WTC11 (cell line): ENCODE measurements at regions not wholly inside any gene's neighbourhood (a gene's known extent, or its start where the extent isn't known, plus 50 kb on each side); places are given as distances from the start of the nearest gene placed in this dataset.

Experiments used
- ATAC-seq: fragments of 200-7000 bp; cut with Tn5 transposase; 2 replicates; pipeline ENCODE4 v1.10.0; 2021; ENCODE audit warnings: mild to moderate bottlenecking, moderate library complexity
- CTCF ChIA-PET: fragments of 300-600 bp; sonication (Branson Sonifier 250); formaldehyde crosslinking; loops from one replicate; lab custom pipeline; 2021; ENCODE audit warnings: antibody characterized with exemption; lab: Charles Lee
- POLR2A ChIA-PET: fragments of 350-600 bp; sonication (Branson Sonifier 250); formaldehyde crosslinking; loops from one replicate; lab custom pipeline; 2021; ENCODE audit warnings: antibody characterized with exemption; lab: Charles Lee
- DNase-seq: peaks from one replicate; pipeline ENCODE4 v3.0.0; 2021; ENCODE audit warnings: low spot score
- H3K27ac Mint-ChIP-seq: 2 replicates; pipeline ENCODE4 v1.8.0; 2021; ENCODE audit warnings: mixed read lengths
- H3K27me3 Mint-ChIP-seq: 2 replicates; pipeline ENCODE4 v1.8.0; 2021; ENCODE audit warnings: low read depth, mild to moderate bottlenecking, moderate library complexity, mixed read lengths
- H3K36me3 Mint-ChIP-seq: 2 replicates; pipeline ENCODE4 v1.8.0; 2021; ENCODE audit warnings: mixed read lengths
- H3K4me1 Mint-ChIP-seq: 2 replicates; pipeline ENCODE4 v1.8.0; 2022; ENCODE audit warnings: mixed read lengths
- H3K4me3 Mint-ChIP-seq: 2 replicates; pipeline ENCODE4 v1.8.0; 2021; ENCODE audit warnings: mild to moderate bottlenecking, moderate library complexity, mixed read lengths
- H3K9me3 Mint-ChIP-seq: 2 replicates; pipeline ENCODE4 v1.8.0; 2021; ENCODE audit warnings: mixed read lengths
- AR ChIP-seq: fragments of 250-450 bp; sonication (Bioruptor Pico); IDR thresholded peaks from 2 replicates; pipeline ENCODE4 v1.9.0; 2021; ENCODE audit warnings: mild to moderate bottlenecking
- ARID4B ChIP-seq: sonication (generic); formaldehyde crosslinking; IDR thresholded peaks from 2 replicates; pipeline ENCODE4 v1.8.0; 2023; ENCODE audit warnings: missing genetic modification reagents, mild to moderate bottlenecking, borderline replicate concordance
- FOXP1 ChIP-seq: sonication (generic); formaldehyde crosslinking; IDR thresholded peaks from 2 replicates; pipeline ENCODE4 v1.8.0; 2022; ENCODE audit warnings: missing genetic modification reagents, mild to moderate bottlenecking, moderate library complexity, borderline replicate concordance
- IRF1 ChIP-seq: sonication (generic); formaldehyde crosslinking; IDR thresholded peaks from 2 replicates; pipeline ENCODE4 v1.8.0; 2023; ENCODE audit warnings: missing genetic modification reagents
- NFE2L1 ChIP-seq: sonication (generic); formaldehyde crosslinking; IDR thresholded peaks from 2 replicates; pipeline ENCODE4 v1.8.1; 2023; ENCODE audit warnings: missing genetic modification reagents
- NR2C2 ChIP-seq: sonication (generic); formaldehyde crosslinking; IDR thresholded peaks from 2 replicates; pipeline ENCODE4 v1.8.0; 2022; ENCODE audit warnings: mild to moderate bottlenecking, missing genetic modification reagents
- PRRX2 ChIP-seq: fragments of 250-450 bp; sonication (Bioruptor Pico); IDR thresholded peaks from 2 replicates; pipeline ENCODE4 v1.8.0; 2021; ENCODE audit warnings: mild to moderate bottlenecking
- RORB ChIP-seq: fragments of 250-450 bp; sonication (Bioruptor Pico); IDR thresholded peaks from 2 replicates; pipeline ENCODE4 v1.9.0; 2021; ENCODE audit warnings: mild to moderate bottlenecking
- TCF7 ChIP-seq: sonication (generic); formaldehyde crosslinking; IDR thresholded peaks from 2 replicates; pipeline ENCODE4 v1.8.0; 2022; ENCODE audit warnings: mild to moderate bottlenecking, low read depth, missing genetic modification reagents, moderate library complexity
- ZBTB43 ChIP-seq: sonication (generic); formaldehyde crosslinking; IDR thresholded peaks from 2 replicates; pipeline ENCODE4 v1.8.1; 2023; ENCODE audit warnings: mild to moderate bottlenecking, missing genetic modification reagents
- ZNF263 ChIP-seq: sonication (generic); formaldehyde crosslinking; IDR thresholded peaks from 2 replicates; pipeline ENCODE4 v1.8.1; 2022; ENCODE audit warnings: low read depth, mild to moderate bottlenecking, moderate library complexity, missing genetic modification reagents
- ZNF317 ChIP-seq: sonication (generic); formaldehyde crosslinking; IDR thresholded peaks from 2 replicates; pipeline ENCODE4 v1.8.1; 2023; ENCODE audit warnings: low read depth, mild to moderate bottlenecking, moderate library complexity, missing genetic modification reagents, borderline replicate concordance
- ZNF416 ChIP-seq: fragments of 250-450 bp; sonication (Bioruptor Pico); IDR thresholded peaks from 2 replicates; pipeline ENCODE4 v1.9.0; 2021; ENCODE audit warnings: mild to moderate bottlenecking, inconsistent platforms
- ZNF425 ChIP-seq: fragments of 250-450 bp; sonication (Bioruptor Pico); conservative IDR thresholded peaks from 2 replicates; pipeline ENCODE4 v1.9.0; 2021; ENCODE audit warnings: mild to moderate bottlenecking
- ZSCAN18 ChIP-seq: fragments of 250-450 bp; sonication (Bioruptor Pico); IDR thresholded peaks from 2 replicates; pipeline ENCODE4 v2.1.2; 2022; ENCODE audit warnings: mild to moderate bottlenecking, moderate library complexity
- TF ChIP-seq, protein P1 (sequence below): sonication (generic); formaldehyde crosslinking; IDR thresholded peaks from 2 replicates; pipeline ENCODE4 v1.8.1; 2023; ENCODE audit warnings: mild to moderate bottlenecking, missing genetic modification reagents

DNA sequence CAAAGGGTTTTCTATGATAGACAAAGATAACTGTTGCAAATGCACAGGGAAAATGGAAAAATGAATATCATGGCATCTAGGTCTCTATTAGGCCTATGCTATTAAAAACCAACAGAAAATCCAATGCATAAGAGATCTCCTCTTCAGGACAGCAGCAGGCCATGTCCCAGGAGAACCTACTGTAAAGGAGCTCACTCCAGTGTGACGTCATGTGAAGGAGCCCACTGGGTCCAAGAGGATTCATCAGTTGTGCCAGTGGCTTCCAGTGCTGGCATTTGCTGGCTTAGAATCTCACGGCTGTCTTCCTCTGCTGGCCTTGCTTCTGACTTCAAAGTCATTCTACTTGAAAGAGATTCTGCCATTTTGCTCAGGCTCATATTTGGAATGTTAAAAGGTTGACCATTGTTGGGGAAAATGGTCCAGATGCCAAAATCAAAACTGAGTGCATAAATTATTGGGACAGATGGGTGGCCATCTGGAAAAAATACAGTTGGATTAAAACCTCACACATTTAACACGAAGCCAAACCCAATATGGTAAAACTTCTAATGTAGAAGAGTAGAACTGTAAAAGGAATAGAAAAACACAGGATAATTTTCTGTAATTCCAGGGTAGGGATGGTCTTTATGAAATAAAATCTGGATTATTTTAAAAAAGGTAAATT lies 75.4 kb upstream of the ARID2 start:
- no peaks in the 10 kb centered on the region for H3K27me3 Mint-ChIP-seq
- no peaks in the 10 kb centered on the region for H3K9me3 Mint-ChIP-seq
- no peak overlapping the region for H3K4me3 Mint-ChIP-seq
- H3K36me3 Mint-ChIP-seq = no peaks in the 10 kb centered on the region
- POLR2A ChIA-PET = no interaction called here
- TF ChIP-seq FOXP1 (CRISPR knock-in tag) (no peak), ZSCAN18 (CRISPR knock-in tag) (no peak)
- no peaks in the 10 kb centered on the region for H3K4me1 Mint-ChIP-seq
- no peak for DNase-seq
- no peak overlapping the region for H3K27ac Mint-ChIP-seq
- no peak for ATAC-seq
- CTCF ChIA-PET = interaction anchor here (1.3 kb wide), 1 partner anchor 72 kb away, joined by 6 read pairs; no protein-coding TSS in a partner anchor

DNA sequence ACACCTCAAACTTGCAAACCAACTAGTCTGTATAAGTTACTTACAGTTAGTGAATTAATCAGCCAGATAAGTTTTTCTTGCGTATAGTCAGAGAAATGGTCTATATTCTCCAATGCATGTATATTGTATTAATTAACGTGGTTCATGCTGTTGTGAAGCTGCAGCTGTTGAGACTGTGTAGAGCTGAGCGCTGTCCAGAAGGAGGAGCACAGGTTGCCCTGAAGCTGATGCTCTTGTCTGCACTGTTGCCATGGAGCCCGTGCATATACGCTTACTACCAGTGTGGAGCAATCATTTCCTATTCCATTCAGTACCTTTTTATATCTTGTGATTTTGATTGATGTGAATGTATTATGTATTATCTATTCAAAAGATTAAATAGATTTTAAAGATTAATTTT lies 74.3 kb upstream of the ARID2 start:
- ChIA-PET CTCF (interaction anchor here (1.3 kb wide), 1 partner anchor 71 kb away, joined by 6 read pairs; no protein-coding TSS in a partner anchor), POLR2A (no interaction called here)
- no peaks in the 10 kb centered on the region for H3K4me1 Mint-ChIP-seq
- H3K27me3 Mint-ChIP-seq = no peaks in the 10 kb centered on the region
- DNase-seq (no peak), ATAC-seq (peak; percentile 65)
- no peaks in the 10 kb centered on the region for H3K9me3 Mint-ChIP-seq
- H3K36me3 Mint-ChIP-seq = no peaks in the 10 kb centered on the region
- no peak overlapping the region for H3K4me3 Mint-ChIP-seq
- no peak overlapping the region for H3K27ac Mint-ChIP-seq
- TF ChIP-seq NFE2L1 (CRISPR knock-in tag) = no peak
- no peak for TF ChIP-seq ZNF317 (CRISPR knock-in tag)
- no peak for TF ChIP-seq ZBTB43 (CRISPR knock-in tag)
- TF ChIP-seq PRRX2 (CRISPR knock-in tag) = no peak
- TF ChIP-seq AR (CRISPR knock-in tag) = no peak
- no peak for TF ChIP-seq ARID4B
- TF ChIP-seq RORB = no peak

- H3K27ac Mint-ChIP-seq = no peak overlapping the region
- TF ChIP-seq NR2C2 (CRISPR knock-in tag) (no peak), ZNF416 (no peak), IRF1 (CRISPR knock-in tag) (no peak), TCF7 (CRISPR knock-in tag) (no peak), ZNF425 (no peak), ZNF263 (CRISPR knock-in tag) (no peak)
- TF ChIP-seq, protein P1, sequence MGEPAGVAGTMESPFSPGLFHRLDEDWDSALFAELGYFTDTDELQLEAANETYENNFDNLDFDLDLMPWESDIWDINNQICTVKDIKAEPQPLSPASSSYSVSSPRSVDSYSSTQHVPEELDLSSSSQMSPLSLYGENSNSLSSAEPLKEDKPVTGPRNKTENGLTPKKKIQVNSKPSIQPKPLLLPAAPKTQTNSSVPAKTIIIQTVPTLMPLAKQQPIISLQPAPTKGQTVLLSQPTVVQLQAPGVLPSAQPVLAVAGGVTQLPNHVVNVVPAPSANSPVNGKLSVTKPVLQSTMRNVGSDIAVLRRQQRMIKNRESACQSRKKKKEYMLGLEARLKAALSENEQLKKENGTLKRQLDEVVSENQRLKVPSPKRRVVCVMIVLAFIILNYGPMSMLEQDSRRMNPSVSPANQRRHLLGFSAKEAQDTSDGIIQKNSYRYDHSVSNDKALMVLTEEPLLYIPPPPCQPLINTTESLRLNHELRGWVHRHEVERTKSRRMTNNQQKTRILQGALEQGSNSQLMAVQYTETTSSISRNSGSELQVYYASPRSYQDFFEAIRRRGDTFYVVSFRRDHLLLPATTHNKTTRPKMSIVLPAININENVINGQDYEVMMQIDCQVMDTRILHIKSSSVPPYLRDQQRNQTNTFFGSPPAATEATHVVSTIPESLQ = no peak
Measured at GRCh38 chr12:45655743-45656142, 73.8 kb upstream of the ARID2 start.

More at GRCh38 chr12:45655743-45656142, 73.8 kb upstream of the ARID2 start:
- Mint-ChIP-seq H3K36me3 (no peaks in the 10 kb centered on the region), H3K4me3 (no peak overlapping the region), H3K4me1 (no peaks in the 10 kb centered on the region), H3K9me3 (no peaks in the 10 kb centered on the region), H3K27me3 (no peaks in the 10 kb centered on the region; the same call in 1 of the 2 replicates)
- no peak for ATAC-seq
- ChIA-PET CTCF (interaction anchor here (0.5 to 1.3 kb wide), 2 partner anchors 70 to 1982 kb away, joined by 3 to 6 read pairs; no protein-coding TSS in a partner anchor), POLR2A (no interaction called here)
- DNase-seq = no peak
